HCT116 (cell line): ENCODE measurements at regions not wholly inside any gene's neighbourhood (a gene's known extent, or its start where the extent isn't known, plus 50 kb on each side); places are given as distances from the start of the nearest gene placed in this dataset.

Experiments
- ATAC-seq: fragments of 200-7000 bp; cut with Tn5 transposase; 2 replicates; pipeline ENCODE4 v1.9.1; 2020; ENCODE audit warnings: mild to moderate bottlenecking, moderate library complexity
- BruUV-seq: library from RNA; stranded (reverse); fragments of 400-500 nt; replicated peaks from 2 replicates; lab custom pipeline; 2021; lab: Mats Ljungman, UMichigan
- CTCF ChIA-PET: fragments of 300-600 bp; sonication (Branson Sonifier 250); formaldehyde crosslinking; loops from one replicate; lab custom pipeline; 2021; ENCODE audit warnings: antibody characterized with exemption; lab: Charles Lee
- POLR2A ChIA-PET: fragments of 300-600, 350-600 bp; sonication (Branson Sonifier 250); formaldehyde crosslinking; loops from one replicate; lab custom pipeline; 2021; ENCODE audit warnings: antibody characterized with exemption; lab: Charles Lee
- RAD21 ChIA-PET, 2 experiments: fragments of 300-600 bp; sonication (Branson Sonifier 250); formaldehyde crosslinking; loops; one replicate each; lab custom pipeline; 2023; ENCODE audit warnings: low total read pairs in 2 of 2; ENCODE audit not compliant: uncharacterized antibody in 2 of 2, unreplicated experiment in 2 of 2, low non-redundant PET in 1 of 2; lab: Charles Lee
- DNase-seq: peaks from one replicate; pipeline ENCODE4 v3.0.0-alpha.2; 2010; ENCODE audit warnings: low read depth, low spot score
- H2AFZ ChIP-seq: fragments of 200-600 bp; shearing (Covaris generic), sonication (generic); 2 replicates; pipeline ENCODE4 v1.6.1; 2017; ENCODE audit warnings: low read depth, mixed run types, mixed read lengths, antibody characterized with exemption, low read length; ENCODE audit not compliant: poor library complexity, severe bottlenecking
- H3K27ac ChIP-seq: 2 replicates; pipeline ENCODE4 v1.5.1; 2012; ENCODE audit warnings: low read depth, low read length
- H3K27me3 ChIP-seq: fragments of 200-600 bp; sonication (generic); 2 replicates; pipeline ENCODE4 v1.6.1; 2016; ENCODE audit warnings: mixed run types, low read length, mixed read lengths; ENCODE audit not compliant: insufficient read depth
- H3K36me3 ChIP-seq, 2 experiments: fragments of 200-500 bp in 1 of 2; fragments of 200-600 bp in 1 of 2; sonication (Bioruptor generic) in 1 of 2; sonication (generic) in 1 of 2; 2 replicates each; pipeline versions ENCODE4 v1.5.1 to v1.6.1; 2014 to 2016; ENCODE audit warnings: low read length in 2 of 2, inconsistent platforms in 1 of 2, mixed read lengths in 1 of 2, mixed run types in 1 of 2; ENCODE audit not compliant: insufficient read depth in 2 of 2, control insufficient read depth in 1 of 2
- H3K4me1 ChIP-seq, 2 experiments: fragments of 200-600 bp in 1 of 2; sonication (generic) in 1 of 2; 2 replicates each; pipeline versions ENCODE4 v1.5.1 to v1.6.1; 2012 to 2017; ENCODE audit warnings: low read length in 2 of 2, inconsistent platforms in 1 of 2, mild to moderate bottlenecking in 1 of 2, mixed read lengths in 1 of 2, mixed run types in 1 of 2, moderate library complexity in 1 of 2; ENCODE audit not compliant: insufficient read depth in 2 of 2, control insufficient read depth in 1 of 2
- H3K4me2 ChIP-seq: fragments of 200-600 bp; sonication (generic); 2 replicates; pipeline ENCODE4 v1.6.1; 2017; ENCODE audit warnings: mixed run types, low read length, mixed read lengths
- H3K4me3 ChIP-seq, 2 experiments: fragments of 200-600 bp in 1 of 2; sonication (generic) in 1 of 2; replicated peaks in 1 of 2; 2 replicates each; pipeline ENCODE4 v1.5.1; 2011 to 2016; ENCODE audit warnings: low read length in 2 of 2, control low read depth in 1 of 2, low read depth in 1 of 2, mild to moderate bottlenecking in 1 of 2, mixed read lengths in 1 of 2, mixed run types in 1 of 2
- H3K79me2 ChIP-seq: fragments of 200-600 bp; sonication (generic); 2 replicates; pipeline ENCODE4 v1.6.1; 2017; ENCODE audit warnings: mild to moderate bottlenecking, mixed run types, low read length, moderate library complexity, mixed read lengths; ENCODE audit not compliant: insufficient read depth
- H3K9ac ChIP-seq: fragments of 200-600 bp; sonication (generic); 2 replicates; pipeline ENCODE4 v1.6.1; 2016; ENCODE audit warnings: low read length, mixed read lengths
- H3K9me2 ChIP-seq: fragments of 200-600 bp; sonication (generic), shearing (Covaris generic); 2 replicates; pipeline ENCODE4 v1.6.1; 2017; ENCODE audit warnings: mixed run types, mild to moderate bottlenecking, moderate library complexity; ENCODE audit not compliant: insufficient read depth
- H3K9me3 ChIP-seq, 2 experiments: fragments of 200-500 bp in 1 of 2; fragments of 200-600 bp in 1 of 2; sonication (Bioruptor generic) in 1 of 2; sonication (generic) in 1 of 2; 2 replicates each; pipeline ENCODE4 v1.6.1; 2014 to 2017; ENCODE audit warnings: low read length in 2 of 2, mixed read lengths in 2 of 2, inconsistent platforms in 1 of 2, low read depth in 1 of 2, mild to moderate bottlenecking in 1 of 2, mixed run types in 1 of 2, moderate library complexity in 1 of 2; ENCODE audit not compliant: control insufficient read depth in 1 of 2, insufficient read depth in 1 of 2
- H4K20me1 ChIP-seq: fragments of 200-600 bp; sonication (generic), shearing (Covaris generic); 2 replicates; pipeline ENCODE4 v1.6.1; 2017; ENCODE audit warnings: mixed run types, mild to moderate bottlenecking, moderate library complexity; ENCODE audit not compliant: insufficient read depth
- ELF1 ChIP-seq: IDR thresholded peaks from 2 replicates; pipeline ENCODE4 v1.6.1; 2012; ENCODE audit warnings: low read depth, borderline replicate concordance
- EZH2 ChIP-seq: fragments of 200-600 bp; sonication (generic); IDR thresholded peaks from 2 replicates; pipeline ENCODE4 v1.6.1; 2017; ENCODE audit warnings: antibody characterized with exemption, mixed run types
- FOSL1 ChIP-seq: IDR thresholded peaks from 2 replicates; pipeline ENCODE4 v1.6.1; 2012; ENCODE audit warnings: low read depth
- JUND ChIP-seq: IDR thresholded peaks from 2 replicates; pipeline ENCODE4 v1.6.1; 2012
- POLR2AphosphoS5 ChIP-seq: IDR thresholded peaks from 2 replicates; pipeline ENCODE4 v1.6.1; 2011; ENCODE audit warnings: mild to moderate bottlenecking, low read depth, low read length, moderate library complexity
- ZFX ChIP-seq: fragments of 450-650 bp; IDR thresholded peaks from 2 replicates; pipeline ENCODE4 v1.6.1; 2017
- intact Hi-C: fragments of 100-400 bp; cut with micrococcal nuclease; formaldehyde crosslinking; loops from 2 replicates; pipeline ENCODE4 v1.10.0; 2022
- TF ChIP-seq, protein P1 (sequence below): IDR thresholded peaks from 2 replicates; pipeline ENCODE4 v1.6.1; 2012; ENCODE audit warnings: low read depth
- TF ChIP-seq, protein P2 (sequence below): IDR thresholded peaks from 2 replicates; pipeline ENCODE4 v1.6.1; 2012
- TF ChIP-seq, protein P3 (sequence below), 3 experiments: fragments of 200-600 bp in 1 of 3; sonication (generic) in 1 of 3; IDR thresholded peaks in 2 of 3; conservative IDR thresholded peaks in 1 of 3; 2 replicates each; pipeline ENCODE4 v1.5.1; 2012 to 2017; ENCODE audit warnings: low read depth in 2 of 3, low read length in 2 of 3, antibody characterized with exemption in 1 of 3, borderline replicate concordance in 1 of 3, control low read depth in 1 of 3, mild to moderate bottlenecking in 1 of 3, mixed read lengths in 1 of 3, mixed run types in 1 of 3, moderate library complexity in 1 of 3; ENCODE audit not compliant: insufficient read depth in 1 of 3
- TF ChIP-seq, protein P4 (sequence below): IDR thresholded peaks from 2 replicates; pipeline ENCODE4 v1.6.1; 2011; ENCODE audit warnings: mild to moderate bottlenecking, low read length, moderate library complexity; ENCODE audit not compliant: insufficient replicate concordance; ENCODE audit errors: extremely low read depth

DNA sequence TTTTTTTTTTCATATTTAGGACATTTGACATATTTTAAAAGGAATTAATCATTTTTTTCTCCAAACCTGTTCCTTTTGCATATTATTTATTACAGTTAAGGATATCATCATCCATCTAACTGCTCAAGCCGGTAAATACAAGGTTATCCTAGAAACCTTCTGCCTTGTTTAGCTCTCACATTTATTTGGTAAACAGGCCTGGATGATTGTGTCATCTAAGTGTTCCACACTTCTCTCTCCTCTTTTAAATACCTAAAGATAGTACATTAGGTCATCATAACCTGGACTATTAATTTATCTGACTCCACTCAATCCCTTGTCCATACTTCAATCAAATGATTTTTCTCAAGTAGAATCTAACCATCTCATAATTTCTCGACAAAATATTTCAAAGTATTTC is 511.7 kb upstream of the KLHL1 start (continued):
- TF ChIP-seq, protein P1, sequence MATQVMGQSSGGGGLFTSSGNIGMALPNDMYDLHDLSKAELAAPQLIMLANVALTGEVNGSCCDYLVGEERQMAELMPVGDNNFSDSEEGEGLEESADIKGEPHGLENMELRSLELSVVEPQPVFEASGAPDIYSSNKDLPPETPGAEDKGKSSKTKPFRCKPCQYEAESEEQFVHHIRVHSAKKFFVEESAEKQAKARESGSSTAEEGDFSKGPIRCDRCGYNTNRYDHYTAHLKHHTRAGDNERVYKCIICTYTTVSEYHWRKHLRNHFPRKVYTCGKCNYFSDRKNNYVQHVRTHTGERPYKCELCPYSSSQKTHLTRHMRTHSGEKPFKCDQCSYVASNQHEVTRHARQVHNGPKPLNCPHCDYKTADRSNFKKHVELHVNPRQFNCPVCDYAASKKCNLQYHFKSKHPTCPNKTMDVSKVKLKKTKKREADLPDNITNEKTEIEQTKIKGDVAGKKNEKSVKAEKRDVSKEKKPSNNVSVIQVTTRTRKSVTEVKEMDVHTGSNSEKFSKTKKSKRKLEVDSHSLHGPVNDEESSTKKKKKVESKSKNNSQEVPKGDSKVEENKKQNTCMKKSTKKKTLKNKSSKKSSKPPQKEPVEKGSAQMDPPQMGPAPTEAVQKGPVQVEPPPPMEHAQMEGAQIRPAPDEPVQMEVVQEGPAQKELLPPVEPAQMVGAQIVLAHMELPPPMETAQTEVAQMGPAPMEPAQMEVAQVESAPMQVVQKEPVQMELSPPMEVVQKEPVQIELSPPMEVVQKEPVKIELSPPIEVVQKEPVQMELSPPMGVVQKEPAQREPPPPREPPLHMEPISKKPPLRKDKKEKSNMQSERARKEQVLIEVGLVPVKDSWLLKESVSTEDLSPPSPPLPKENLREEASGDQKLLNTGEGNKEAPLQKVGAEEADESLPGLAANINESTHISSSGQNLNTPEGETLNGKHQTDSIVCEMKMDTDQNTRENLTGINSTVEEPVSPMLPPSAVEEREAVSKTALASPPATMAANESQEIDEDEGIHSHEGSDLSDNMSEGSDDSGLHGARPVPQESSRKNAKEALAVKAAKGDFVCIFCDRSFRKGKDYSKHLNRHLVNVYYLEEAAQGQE: no peak

DNA sequence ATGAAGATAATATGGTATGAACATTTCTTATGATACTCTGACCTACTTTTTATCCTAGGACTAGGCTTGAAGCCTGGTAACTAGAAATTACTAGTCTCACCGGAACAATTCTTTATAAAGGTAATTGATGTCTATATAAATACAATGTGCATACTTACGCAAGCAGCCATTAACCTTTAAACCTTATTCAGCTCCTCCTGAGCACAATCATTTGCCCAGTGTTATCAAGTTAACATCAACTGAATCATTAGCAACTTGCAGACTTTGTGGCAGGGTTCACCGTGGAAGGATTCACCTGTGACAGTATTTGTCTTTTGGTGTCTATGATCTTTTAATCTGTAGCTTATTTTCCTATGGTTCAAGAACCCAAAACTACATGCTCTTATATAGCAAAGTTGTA is 508.6 kb upstream of the KLHL1 start:
- no peak overlapping the region for H3K4me3 ChIP-seq
- no peaks in the 10 kb centered on the region for H3K36me3 ChIP-seq
- intact Hi-C loops: no loop called here
- no peaks in the 10 kb centered on the region for H3K9me3 ChIP-seq
- no peaks in the 10 kb centered on the region for H3K4me1 ChIP-seq
- TF ChIP-seq, protein P2, sequence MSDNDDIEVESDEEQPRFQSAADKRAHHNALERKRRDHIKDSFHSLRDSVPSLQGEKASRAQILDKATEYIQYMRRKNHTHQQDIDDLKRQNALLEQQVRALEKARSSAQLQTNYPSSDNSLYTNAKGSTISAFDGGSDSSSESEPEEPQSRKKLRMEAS: no peak
- TF ChIP-seq ELF1 (no peak), JUND (no peak), POLR2AphosphoS5 (no peak), ZFX (no peak), EZH2 (no peak), FOSL1 (no peak)
- TF ChIP-seq, protein P3, sequence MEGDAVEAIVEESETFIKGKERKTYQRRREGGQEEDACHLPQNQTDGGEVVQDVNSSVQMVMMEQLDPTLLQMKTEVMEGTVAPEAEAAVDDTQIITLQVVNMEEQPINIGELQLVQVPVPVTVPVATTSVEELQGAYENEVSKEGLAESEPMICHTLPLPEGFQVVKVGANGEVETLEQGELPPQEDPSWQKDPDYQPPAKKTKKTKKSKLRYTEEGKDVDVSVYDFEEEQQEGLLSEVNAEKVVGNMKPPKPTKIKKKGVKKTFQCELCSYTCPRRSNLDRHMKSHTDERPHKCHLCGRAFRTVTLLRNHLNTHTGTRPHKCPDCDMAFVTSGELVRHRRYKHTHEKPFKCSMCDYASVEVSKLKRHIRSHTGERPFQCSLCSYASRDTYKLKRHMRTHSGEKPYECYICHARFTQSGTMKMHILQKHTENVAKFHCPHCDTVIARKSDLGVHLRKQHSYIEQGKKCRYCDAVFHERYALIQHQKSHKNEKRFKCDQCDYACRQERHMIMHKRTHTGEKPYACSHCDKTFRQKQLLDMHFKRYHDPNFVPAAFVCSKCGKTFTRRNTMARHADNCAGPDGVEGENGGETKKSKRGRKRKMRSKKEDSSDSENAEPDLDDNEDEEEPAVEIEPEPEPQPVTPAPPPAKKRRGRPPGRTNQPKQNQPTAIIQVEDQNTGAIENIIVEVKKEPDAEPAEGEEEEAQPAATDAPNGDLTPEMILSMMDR (IDR thresholded peaks at IDR 0.05 in 2 of 3, conservative IDR thresholded peaks at IDR 0.05 in 1 of 3; ENCODE audit: borderline replicate concordance in 1 of 3, insufficient read depth in 1 of 3, low read depth in 2 of 3, low read length in 2 of 3): no peak
- TF ChIP-seq, protein P4, sequence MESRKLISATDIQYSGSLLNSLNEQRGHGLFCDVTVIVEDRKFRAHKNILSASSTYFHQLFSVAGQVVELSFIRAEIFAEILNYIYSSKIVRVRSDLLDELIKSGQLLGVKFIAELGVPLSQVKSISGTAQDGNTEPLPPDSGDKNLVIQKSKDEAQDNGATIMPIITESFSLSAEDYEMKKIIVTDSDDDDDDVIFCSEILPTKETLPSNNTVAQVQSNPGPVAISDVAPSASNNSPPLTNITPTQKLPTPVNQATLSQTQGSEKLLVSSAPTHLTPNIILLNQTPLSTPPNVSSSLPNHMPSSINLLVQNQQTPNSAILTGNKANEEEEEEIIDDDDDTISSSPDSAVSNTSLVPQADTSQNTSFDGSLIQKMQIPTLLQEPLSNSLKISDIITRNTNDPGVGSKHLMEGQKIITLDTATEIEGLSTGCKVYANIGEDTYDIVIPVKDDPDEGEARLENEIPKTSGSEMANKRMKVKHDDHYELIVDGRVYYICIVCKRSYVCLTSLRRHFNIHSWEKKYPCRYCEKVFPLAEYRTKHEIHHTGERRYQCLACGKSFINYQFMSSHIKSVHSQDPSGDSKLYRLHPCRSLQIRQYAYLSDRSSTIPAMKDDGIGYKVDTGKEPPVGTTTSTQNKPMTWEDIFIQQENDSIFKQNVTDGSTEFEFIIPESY: no peak
- ChIA-PET POLR2A (no interaction called here), RAD21 (no interaction called here), CTCF (no interaction called here)
- no peak overlapping the region for H3K4me2 ChIP-seq
- BruUV-seq: no TSS peak
- no peaks in the 10 kb centered on the region for H3K27me3 ChIP-seq
- no peaks in the 10 kb centered on the region for H3K79me2 ChIP-seq
- no peak for ATAC-seq
- H4K20me1 ChIP-seq: no peaks in the 10 kb centered on the region
- H3K9me2 ChIP-seq: no peaks in the 10 kb centered on the region
- DNase-seq: no peak
- no peak overlapping the region for H2AFZ ChIP-seq
- H3K9ac ChIP-seq: no peak overlapping the region
- no peak overlapping the region for H3K27ac ChIP-seq
